ENCODE measurements at regions not wholly inside any gene's neighbourhood (a gene's known extent, or its start where the extent isn't known, plus 50 kb on each side); places are given as distances from the start of the nearest gene placed in this dataset.
"Not testable (repeated sequence)": the region's sequence is repeated elsewhere in the genome, so short reads cannot be mapped to it uniquely, and the experiment has no call there.

- H3K4me3 ChIP-seq (ENCODE audit: low read length); H3K4me1 ChIP-seq (ENCODE audit: insufficient read depth, low read length); H2AFZ ChIP-seq (ENCODE audit: low read depth, low read length); H3K27me3 ChIP-seq (ENCODE audit: insufficient read depth, low read length); H3K36me3 ChIP-seq (ENCODE audit: insufficient read depth, low read length); H3K9me3 ChIP-seq (ENCODE audit: low read length): not testable (repeated sequence)
Observed at GRCh38 chr6:86872810-86873209, 64.5 kb upstream of the HTR1E start.

- H2AFZ ChIP-seq (ENCODE audit: low read depth, low read length), result no peak overlapping the region
- H3K4me1 ChIP-seq (ENCODE audit: insufficient read depth, low read length), result no peaks in the 10 kb centered on the region
- no peaks in the 10 kb centered on the region for H3K9me3 ChIP-seq (ENCODE audit: low read length)
Observed at GRCh38 chr6:86871681-86872080, 65.6 kb upstream of the HTR1E start.

GRCh38 chr6:86869500-86869899 lies 67.8 kb upstream of the HTR1E start:
- Histone ChIP-seq H3K36me3 (ENCODE audit: insufficient read depth, low read length) (no peaks in the 10 kb centered on the region), H3K4me1 (ENCODE audit: insufficient read depth, low read length) (no peaks in the 10 kb centered on the region), H3K27me3 (ENCODE audit: insufficient read depth, low read length) (no peaks in the 10 kb centered on the region)

More at GRCh38 chr6:86871681-86872080, 65.6 kb upstream of the HTR1E start:
- no peaks in the 10 kb centered on the region for H3K27me3 ChIP-seq (ENCODE audit: insufficient read depth, low read length)
- H3K4me3 ChIP-seq (ENCODE audit: low read length), result no peak overlapping the region
- no peaks in the 10 kb centered on the region for H3K36me3 ChIP-seq (ENCODE audit: insufficient read depth, low read length)

GRCh38 chr6:86859513-86859912 lies 77.8 kb upstream of the HTR1E start:
- Histone ChIP-seq H3K4me3 (ENCODE audit: low read length) (no peak overlapping the region), H3K36me3 (ENCODE audit: insufficient read depth, low read length) (no peaks in the 10 kb centered on the region), H2AFZ (ENCODE audit: low read depth, low read length) (no peak overlapping the region), H3K9me3 (ENCODE audit: low read length) (no peaks in the 10 kb centered on the region), H3K4me1 (ENCODE audit: insufficient read depth, low read length) (no peaks in the 10 kb centered on the region), H3K27me3 (ENCODE audit: insufficient read depth, low read length) (no peaks in the 10 kb centered on the region)

More at GRCh38 chr6:86869500-86869899, 67.8 kb upstream of the HTR1E start:
- no peaks in the 10 kb centered on the region for H3K9me3 ChIP-seq (ENCODE audit: low read length)
- no peak overlapping the region for H2AFZ ChIP-seq (ENCODE audit: low read depth, low read length)
- no peak overlapping the region for H3K4me3 ChIP-seq (ENCODE audit: low read length)

- no peak overlapping the region for H3K4me3 ChIP-seq (ENCODE audit: low read length)
- H3K4me1 ChIP-seq (ENCODE audit: insufficient read depth, low read length), result no peaks in the 10 kb centered on the region
- no peaks in the 10 kb centered on the region for H3K9me3 ChIP-seq (ENCODE audit: low read length)
- no peak overlapping the region for H2AFZ ChIP-seq (ENCODE audit: low read depth, low read length)
- H3K36me3 ChIP-seq (ENCODE audit: insufficient read depth, low read length), result no peaks in the 10 kb centered on the region
- H3K27me3 ChIP-seq (ENCODE audit: insufficient read depth, low read length), result no peaks in the 10 kb centered on the region
Observed at GRCh38 chr6:86858970-86859369, 78.4 kb upstream of the HTR1E start.

- Histone ChIP-seq H3K9me3 (ENCODE audit: low read length) (no peaks in the 10 kb centered on the region), H3K36me3 (ENCODE audit: insufficient read depth, low read length) (no peaks in the 10 kb centered on the region), H2AFZ (ENCODE audit: low read depth, low read length) (no peak overlapping the region), H3K4me3 (ENCODE audit: low read length) (no peak overlapping the region), H3K27me3 (ENCODE audit: insufficient read depth, low read length) (no peaks in the 10 kb centered on the region), H3K4me1 (ENCODE audit: insufficient read depth, low read length) (no peaks in the 10 kb centered on the region)
Observed at GRCh38 chr6:86857783-86858182, 79.5 kb upstream of the HTR1E start.

- H3K36me3 ChIP-seq (ENCODE audit: insufficient read depth, low read length), result no peaks in the 10 kb centered on the region
- H3K4me1 ChIP-seq (ENCODE audit: insufficient read depth, low read length), result no peaks in the 10 kb centered on the region
- H3K27me3 ChIP-seq (ENCODE audit: insufficient read depth, low read length), result no peaks in the 10 kb centered on the region
- H3K4me3 ChIP-seq (ENCODE audit: low read length), result no peak overlapping the region
- H2AFZ ChIP-seq (ENCODE audit: low read depth, low read length), result no peak overlapping the region
- no peaks in the 10 kb centered on the region for H3K9me3 ChIP-seq (ENCODE audit: low read length)
Observed at GRCh38 chr6:86856937-86857563, 80.3 kb upstream of the HTR1E start.

GRCh38 chr6:86856379-86856778 lies 80.9 kb upstream of the HTR1E start:
- Histone ChIP-seq H3K9me3 (ENCODE audit: low read length) (no peaks in the 10 kb centered on the region), H3K36me3 (ENCODE audit: insufficient read depth, low read length) (no peaks in the 10 kb centered on the region), H2AFZ (ENCODE audit: low read depth, low read length) (no peak overlapping the region), H3K4me3 (ENCODE audit: low read length) (no peak overlapping the region), H3K27me3 (ENCODE audit: insufficient read depth, low read length) (no peaks in the 10 kb centered on the region), H3K4me1 (ENCODE audit: insufficient read depth, low read length) (no peaks in the 10 kb centered on the region)

GRCh38 chr6:86848986-86849385 lies 88.3 kb upstream of the HTR1E start:
- Histone ChIP-seq H2AFZ (ENCODE audit: low read depth, low read length) (no peak overlapping the region), H3K27me3 (ENCODE audit: insufficient read depth, low read length) (no peaks in the 10 kb centered on the region), H3K4me3 (ENCODE audit: low read length) (no peak overlapping the region), H3K36me3 (ENCODE audit: insufficient read depth, low read length) (no peaks in the 10 kb centered on the region), H3K4me1 (ENCODE audit: insufficient read depth, low read length) (no peaks in the 10 kb centered on the region), H3K9me3 (ENCODE audit: low read length) (no peaks in the 10 kb centered on the region)

GRCh38 chr6:86832686-86833085 lies 104.6 kb upstream of the HTR1E start:
- no peaks in the 10 kb centered on the region for H3K36me3 ChIP-seq (ENCODE audit: insufficient read depth, low read length)
- H3K9me3 ChIP-seq (ENCODE audit: low read length), result no peaks in the 10 kb centered on the region
- no peaks in the 10 kb centered on the region for H3K27me3 ChIP-seq (ENCODE audit: insufficient read depth, low read length)
- H3K4me3 ChIP-seq (ENCODE audit: low read length), result no peak overlapping the region
- no peak overlapping the region for H2AFZ ChIP-seq (ENCODE audit: low read depth, low read length)
- no peaks in the 10 kb centered on the region for H3K4me1 ChIP-seq (ENCODE audit: insufficient read depth, low read length)

- Histone ChIP-seq H3K36me3 (ENCODE audit: insufficient read depth, low read length) (no peaks in the 10 kb centered on the region), H2AFZ (ENCODE audit: low read depth, low read length) (no peak overlapping the region), H3K4me1 (ENCODE audit: insufficient read depth, low read length) (no peaks in the 10 kb centered on the region), H3K9me3 (ENCODE audit: low read length) (no peaks in the 10 kb centered on the region), H3K27me3 (ENCODE audit: insufficient read depth, low read length) (no peaks in the 10 kb centered on the region), H3K4me3 (ENCODE audit: low read length) (no peak overlapping the region)
Observed at GRCh38 chr6:86825436-86825835, 111.9 kb upstream of the HTR1E start.

- Histone ChIP-seq H3K27me3 (ENCODE audit: insufficient read depth, low read length) (no peaks in the 10 kb centered on the region), H3K9me3 (ENCODE audit: low read length) (no peaks in the 10 kb centered on the region), H3K4me1 (ENCODE audit: insufficient read depth, low read length) (no peaks in the 10 kb centered on the region), H3K4me3 (ENCODE audit: low read length) (no peak overlapping the region), H2AFZ (ENCODE audit: low read depth, low read length) (no peak overlapping the region), H3K36me3 (ENCODE audit: insufficient read depth, low read length) (no peaks in the 10 kb centered on the region)
Observed at GRCh38 chr6:86822747-86823146, 114.6 kb upstream of the HTR1E start.

- H3K4me3 ChIP-seq (ENCODE audit: low read length), result no peak overlapping the region
- no peaks in the 10 kb centered on the region for H3K27me3 ChIP-seq (ENCODE audit: insufficient read depth, low read length)
- no peaks in the 10 kb centered on the region for H3K9me3 ChIP-seq (ENCODE audit: low read length)
- H3K36me3 ChIP-seq (ENCODE audit: insufficient read depth, low read length), result no peaks in the 10 kb centered on the region
- H2AFZ ChIP-seq (ENCODE audit: low read depth, low read length), result no peak overlapping the region
- no peaks in the 10 kb centered on the region for H3K4me1 ChIP-seq (ENCODE audit: insufficient read depth, low read length)
Observed at GRCh38 chr6:86820750-86821149, 116.6 kb upstream of the HTR1E start.

- Histone ChIP-seq H3K27me3 (ENCODE audit: insufficient read depth, low read length) (no peaks in the 10 kb centered on the region), H2AFZ (ENCODE audit: low read depth, low read length) (no peak overlapping the region), H3K36me3 (ENCODE audit: insufficient read depth, low read length) (no peaks in the 10 kb centered on the region), H3K4me3 (ENCODE audit: low read length) (no peak overlapping the region), H3K9me3 (ENCODE audit: low read length) (no peaks in the 10 kb centered on the region), H3K4me1 (ENCODE audit: insufficient read depth, low read length) (no peaks in the 10 kb centered on the region)
Observed at GRCh38 chr6:86793649-86794048, 143.7 kb upstream of the HTR1E start.

Measured in neuron (in vitro differentiated cells).